PC-3 (cell line): ENCODE measurements at regions not wholly inside any gene's neighbourhood (a gene's known extent, or its start where the extent isn't known, plus 50 kb on each side); places are given as distances from the start of the nearest gene placed in this dataset.

ENCODE experiments used
- EZH2 ChIP-seq: fragments of 300-600 bp; sonication (generic); IDR thresholded peaks from one replicate; pipeline ENCODE4 v1.6.1; 2017; ENCODE audit warnings: antibody characterized with exemption, mild to moderate bottlenecking, low read length; ENCODE audit not compliant: unreplicated experiment
- EZH2phosphoT487 ChIP-seq: fragments of 300-600 bp; sonication (generic); IDR thresholded peaks from 2 replicates; pipeline ENCODE4 v1.6.1; 2018; ENCODE audit warnings: mild to moderate bottlenecking, antibody characterized with exemption, low read length, borderline replicate concordance
- TF ChIP-seq, protein P1 (sequence below): fragments of 300-600 bp; sonication (generic); conservative IDR thresholded peaks from 2 replicates; pipeline ENCODE4 v1.5.1; 2017; ENCODE audit warnings: antibody characterized with exemption, low read depth, mild to moderate bottlenecking, low read length

DNA sequence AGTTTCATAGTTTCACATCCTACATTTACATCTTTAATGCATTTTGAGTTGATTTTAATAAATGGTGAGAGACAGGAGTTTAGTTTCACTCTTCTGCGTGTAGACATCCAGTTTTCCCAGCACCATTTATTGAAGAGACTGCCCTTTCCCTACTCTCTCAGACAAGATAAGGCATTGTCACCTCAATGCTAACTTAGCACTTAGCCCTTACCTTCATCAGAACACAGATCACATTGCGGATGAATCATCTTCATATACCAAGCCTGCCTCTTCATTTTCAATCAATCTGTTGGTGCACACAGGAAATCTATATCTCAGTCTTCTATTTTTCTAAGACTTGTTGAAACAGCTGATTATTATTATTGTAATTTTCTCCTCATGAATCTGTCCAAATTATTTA, 396.6 kb upstream of the NBEA start:
- TF ChIP-seq, protein P1, sequence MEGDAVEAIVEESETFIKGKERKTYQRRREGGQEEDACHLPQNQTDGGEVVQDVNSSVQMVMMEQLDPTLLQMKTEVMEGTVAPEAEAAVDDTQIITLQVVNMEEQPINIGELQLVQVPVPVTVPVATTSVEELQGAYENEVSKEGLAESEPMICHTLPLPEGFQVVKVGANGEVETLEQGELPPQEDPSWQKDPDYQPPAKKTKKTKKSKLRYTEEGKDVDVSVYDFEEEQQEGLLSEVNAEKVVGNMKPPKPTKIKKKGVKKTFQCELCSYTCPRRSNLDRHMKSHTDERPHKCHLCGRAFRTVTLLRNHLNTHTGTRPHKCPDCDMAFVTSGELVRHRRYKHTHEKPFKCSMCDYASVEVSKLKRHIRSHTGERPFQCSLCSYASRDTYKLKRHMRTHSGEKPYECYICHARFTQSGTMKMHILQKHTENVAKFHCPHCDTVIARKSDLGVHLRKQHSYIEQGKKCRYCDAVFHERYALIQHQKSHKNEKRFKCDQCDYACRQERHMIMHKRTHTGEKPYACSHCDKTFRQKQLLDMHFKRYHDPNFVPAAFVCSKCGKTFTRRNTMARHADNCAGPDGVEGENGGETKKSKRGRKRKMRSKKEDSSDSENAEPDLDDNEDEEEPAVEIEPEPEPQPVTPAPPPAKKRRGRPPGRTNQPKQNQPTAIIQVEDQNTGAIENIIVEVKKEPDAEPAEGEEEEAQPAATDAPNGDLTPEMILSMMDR: no peak
- TF ChIP-seq EZH2 (no peak), EZH2phosphoT487 (no peak)
